KG1 (cell line): ENCODE measurements at regions not wholly inside any gene's neighbourhood (a gene's known extent, or its start where the extent isn't known, plus 50 kb on each side); places are given as distances from the start of the nearest gene placed in this dataset.
"Not testable (repeated sequence)": the region's sequence is repeated elsewhere in the genome, so short reads cannot be mapped to it uniquely, and the experiment has no call there.

Experiments used
- DNase-seq: peaks from one replicate; lab custom pipeline; 2025; lab: John Stamatoyannopoulos, UW

GRCh38 chr16:63695347-63695746, 1426.5 kb downstream of the CDH11 start:
- no peak for DNase-seq

- DNase-seq: no peak
These were observed 1430.9 kb downstream of the CDH11 start for GRCh38 chr16:63690961-63691360.

DNA sequence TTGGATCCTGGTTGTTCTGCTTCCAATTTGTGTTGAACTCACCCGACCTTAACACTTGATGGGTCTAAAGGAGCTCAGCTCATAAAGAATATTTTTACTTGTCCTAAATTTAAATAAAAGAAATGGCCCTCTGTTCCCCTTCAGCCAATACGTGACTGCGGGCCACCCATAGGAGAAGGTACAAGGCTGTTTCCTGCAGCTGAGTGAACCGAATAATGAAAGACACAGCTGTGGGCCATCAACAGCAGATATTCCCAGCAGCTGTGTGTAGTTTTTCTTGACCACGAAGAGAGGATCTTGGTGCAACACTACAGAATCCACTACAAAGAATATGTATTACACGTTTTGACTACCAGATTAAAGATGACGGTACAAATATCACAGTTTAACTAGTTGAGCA, 1431.6 kb downstream of the CDH11 start:
- DNase-seq: no peak

DNA sequence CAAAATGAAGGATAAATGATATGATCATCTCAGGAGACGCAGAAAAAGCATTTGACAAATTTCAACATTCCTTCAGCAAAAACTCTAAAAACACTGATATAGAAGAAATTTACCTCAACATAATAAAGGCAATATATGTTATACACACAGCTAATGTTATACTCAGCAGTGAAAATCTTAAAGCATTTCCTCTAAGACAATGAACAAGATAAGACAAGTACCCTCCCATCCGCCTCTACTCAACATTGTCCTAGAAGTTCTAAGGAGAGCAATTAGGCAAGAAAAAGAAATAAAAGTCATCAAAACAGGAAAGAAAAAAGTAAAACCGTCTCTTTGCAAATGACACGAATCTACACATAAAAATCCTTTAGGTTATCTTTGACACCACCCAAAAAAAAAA, 1432.8 kb downstream of the CDH11 start:
- no peak for DNase-seq

- DNase-seq: no peak
These were observed 1437.4 kb downstream of the CDH11 start for GRCh38 chr16:63684149-63685101.

GRCh38 chr16:63682844-63683243, 1439.0 kb downstream of the CDH11 start:
- DNase-seq: no peak

- no peak for DNase-seq
These were observed 1449.4 kb downstream of the CDH11 start for GRCh38 chr16:63672493-63672892.

- no peak for DNase-seq
These were observed 1458.7 kb downstream of the CDH11 start for GRCh38 chr16:63663155-63663554.

DNA sequence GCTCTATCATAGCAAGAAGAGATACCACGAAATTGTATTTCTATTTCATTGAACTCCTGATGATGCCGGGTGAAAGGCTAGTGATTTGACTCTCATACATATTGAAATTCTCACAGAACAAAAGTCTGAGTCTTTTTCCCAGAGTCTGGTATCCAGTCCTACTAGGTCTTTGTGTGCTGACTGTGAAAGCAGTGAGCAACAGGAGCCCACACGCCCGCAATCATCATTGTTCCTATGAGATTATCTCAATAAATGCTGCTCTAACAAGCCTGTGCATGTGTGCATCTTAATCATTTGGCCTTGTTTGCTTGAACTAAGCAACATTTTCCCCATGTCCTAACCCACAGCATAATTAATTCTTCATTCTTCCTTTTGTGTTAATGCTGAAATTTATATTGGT, 1466.0 kb downstream of the CDH11 start:
- DNase-seq: no peak

GRCh38 chr16:63653044-63653839, 1468.6 kb downstream of the CDH11 start:
- DNase-seq: no peak

- DNase-seq: no peak
These were observed 1469.8 kb downstream of the CDH11 start for GRCh38 chr16:63652091-63652490.

DNA sequence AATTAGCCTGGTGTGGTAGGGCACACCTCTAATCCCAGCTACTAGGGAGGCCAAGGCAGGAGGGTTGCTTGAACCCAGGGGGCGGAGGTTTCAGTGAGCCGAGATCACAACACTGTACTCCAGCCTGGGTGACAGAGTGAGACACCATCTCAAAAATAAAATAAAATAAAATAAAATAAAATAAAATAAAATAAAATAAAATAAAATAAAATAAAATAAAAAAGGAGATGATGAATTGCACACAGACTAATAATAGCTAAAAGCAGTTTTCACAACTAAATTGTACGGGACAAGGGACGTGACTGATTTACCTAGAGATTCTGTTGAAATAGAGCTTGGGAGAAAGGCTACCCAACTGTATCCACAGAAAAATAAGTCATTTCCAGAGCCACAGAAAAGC, 1471.3 kb downstream of the CDH11 start:
- DNase-seq: no peak

GRCh38 chr16:63633706-63634445, 1488.0 kb downstream of the CDH11 start:
- DNase-seq: not testable (repeated sequence)

GRCh38 chr16:63629272-63629671, 1492.6 kb downstream of the CDH11 start:
- DNase-seq: no peak

DNA sequence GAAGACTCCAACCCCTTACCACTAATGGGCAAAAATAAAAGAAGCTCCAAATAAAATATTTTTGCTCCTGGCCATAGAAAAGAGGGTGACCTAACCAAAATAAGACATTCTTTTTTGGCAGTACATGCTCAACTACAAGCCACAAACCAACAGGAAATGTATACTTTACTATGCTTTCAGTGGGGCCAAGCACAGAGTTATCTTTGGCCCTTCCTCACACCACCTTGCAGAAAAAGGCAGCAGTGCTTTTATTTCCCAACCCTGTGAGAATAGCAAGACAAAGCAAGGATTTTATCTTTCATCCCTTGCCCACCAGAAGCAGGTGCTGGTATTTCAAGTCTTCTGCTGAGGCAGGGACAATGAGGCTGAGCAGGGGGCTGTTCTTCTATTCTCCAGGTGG, 1493.1 kb downstream of the CDH11 start:
- DNase-seq: no peak

DNA sequence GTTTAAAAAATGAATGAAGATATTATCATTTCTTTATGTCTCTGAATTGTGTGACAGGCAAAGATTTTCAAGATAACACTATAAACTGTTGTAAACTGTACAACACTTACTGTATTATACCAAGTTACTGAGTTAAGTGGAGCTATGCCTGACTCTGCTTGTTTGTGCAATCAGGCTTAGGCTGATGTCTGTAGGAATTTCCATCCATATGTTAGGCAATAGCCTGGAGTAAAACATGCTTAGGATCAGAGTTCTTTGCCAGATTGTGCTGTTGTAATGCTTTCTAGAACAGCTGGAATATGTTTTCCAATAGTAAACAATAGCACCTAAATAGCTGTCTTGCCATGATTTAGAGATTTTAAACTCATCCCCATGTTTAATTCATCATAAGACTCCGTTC, 1496.7 kb downstream of the CDH11 start:
- DNase-seq: no peak

- no peak for DNase-seq
These were observed 1498.3 kb downstream of the CDH11 start for GRCh38 chr16:63623551-63624039.

- no peak for DNase-seq
These were observed 1502.9 kb downstream of the CDH11 start for GRCh38 chr16:63618896-63619485.

- no peak for DNase-seq
These were observed 1503.7 kb downstream of the CDH11 start for GRCh38 chr16:63617990-63618763.

DNA sequence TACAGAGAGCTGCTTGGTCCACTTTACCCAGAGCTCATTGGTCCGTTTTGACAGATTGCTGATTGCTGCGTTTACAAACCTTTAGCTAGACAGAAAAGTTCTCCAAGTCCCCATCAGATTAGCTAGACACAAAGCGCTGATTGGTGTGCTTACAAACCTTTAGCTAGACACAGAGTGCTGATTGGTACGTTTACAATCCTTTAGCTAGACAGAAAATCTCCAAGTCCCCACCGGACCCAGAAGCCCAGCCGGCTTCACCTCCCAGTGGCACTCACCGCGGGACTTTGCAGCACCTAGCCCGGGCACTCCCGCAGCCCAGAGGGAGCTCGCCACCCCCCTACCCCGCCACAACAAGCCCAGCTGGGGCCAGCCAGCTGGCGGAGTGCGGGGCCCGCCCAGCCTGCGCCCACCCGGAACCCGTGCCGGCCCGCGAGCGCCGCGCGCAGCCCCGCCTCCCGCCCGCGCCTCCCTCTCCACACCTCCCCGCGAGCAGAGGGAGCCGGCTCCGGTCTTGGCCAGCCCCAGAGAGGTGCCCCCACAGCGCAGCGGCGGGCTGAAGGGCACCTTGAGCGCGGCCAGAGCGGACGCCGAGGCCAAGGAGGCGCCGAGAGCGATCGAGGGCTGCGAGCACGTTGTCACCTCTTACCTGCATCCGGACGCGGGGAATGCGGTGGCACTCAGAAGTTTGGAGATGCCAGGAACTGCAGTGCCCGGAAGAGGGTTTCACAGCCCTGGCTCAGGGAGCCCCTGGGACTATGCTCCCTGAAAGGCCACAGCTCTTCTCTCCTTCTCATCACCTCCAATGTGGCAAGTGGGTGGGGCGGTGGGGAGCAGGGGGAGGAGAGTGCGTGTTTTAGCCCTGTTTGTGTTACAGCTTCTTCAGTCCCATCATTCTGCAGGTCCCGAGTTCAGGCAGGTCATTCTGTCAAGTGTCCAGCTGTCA, 1504.5 kb downstream of the CDH11 start:
- DNase-seq: no peak
